ENCODE measurements at regions not wholly inside any gene's neighbourhood (a gene's known extent, or its start where the extent isn't known, plus 50 kb on each side); places are given as distances from the start of the nearest gene placed in this dataset.
A peak's percentile ranks its signal among the peaks of the same experiment; 100 is the strongest.

DNA sequence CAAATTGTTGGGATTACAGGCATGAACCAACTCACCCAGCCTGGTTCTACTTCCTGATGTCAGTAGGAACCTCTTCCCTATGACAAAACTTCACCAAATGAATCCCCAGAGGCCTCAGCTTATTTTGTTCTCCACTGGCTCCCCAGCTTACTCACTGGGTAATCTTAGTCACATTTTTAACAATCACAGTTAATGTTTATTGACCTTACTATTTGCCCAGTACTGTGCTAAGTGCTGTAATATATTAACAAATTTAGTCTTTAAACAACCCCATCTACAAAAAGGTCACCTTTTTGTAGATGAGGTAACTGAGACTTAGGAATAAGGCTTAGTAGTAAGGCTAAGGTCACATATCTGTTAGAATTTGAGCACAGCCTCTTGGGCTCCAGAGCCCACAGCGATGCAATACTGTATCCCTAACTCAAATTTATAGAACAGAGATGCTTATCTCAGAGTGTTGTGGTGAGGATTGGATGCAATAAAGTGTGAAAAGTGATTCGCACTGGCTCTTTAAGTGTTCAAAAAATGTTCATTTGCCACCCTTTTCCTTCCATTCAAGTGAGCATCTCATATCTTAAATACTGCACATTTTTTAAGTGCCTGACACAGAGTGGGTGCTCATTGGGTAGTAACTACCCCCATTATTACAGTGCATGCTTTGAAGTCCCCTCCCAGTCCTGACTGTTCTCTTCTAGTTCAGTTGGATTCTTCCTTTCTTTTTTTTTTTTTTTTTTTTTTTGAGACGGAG is 146.4 kb upstream of the ARHGAP5 start:
- no peak overlapping the region for H3K4me3 ChIP-seq (ENCODE audit: low read depth, low read length)
- DNase-seq (ENCODE audit: low read depth, low spot score), result no peak
- no peak overlapping the region for H3K27ac ChIP-seq (ENCODE audit: low read depth, low read length)
- ChIA-PET POLR2A (no interaction called here), CTCF (no interaction called here)
- H3K27me3 ChIP-seq (ENCODE audit: control insufficient read depth, insufficient read depth, low read length), result no peaks in the 10 kb centered on the region
- no peaks in the 10 kb centered on the region for H3K9me3 ChIP-seq (ENCODE audit: control insufficient read depth, insufficient read depth, low read length)
- TF ChIP-seq, protein P1, sequence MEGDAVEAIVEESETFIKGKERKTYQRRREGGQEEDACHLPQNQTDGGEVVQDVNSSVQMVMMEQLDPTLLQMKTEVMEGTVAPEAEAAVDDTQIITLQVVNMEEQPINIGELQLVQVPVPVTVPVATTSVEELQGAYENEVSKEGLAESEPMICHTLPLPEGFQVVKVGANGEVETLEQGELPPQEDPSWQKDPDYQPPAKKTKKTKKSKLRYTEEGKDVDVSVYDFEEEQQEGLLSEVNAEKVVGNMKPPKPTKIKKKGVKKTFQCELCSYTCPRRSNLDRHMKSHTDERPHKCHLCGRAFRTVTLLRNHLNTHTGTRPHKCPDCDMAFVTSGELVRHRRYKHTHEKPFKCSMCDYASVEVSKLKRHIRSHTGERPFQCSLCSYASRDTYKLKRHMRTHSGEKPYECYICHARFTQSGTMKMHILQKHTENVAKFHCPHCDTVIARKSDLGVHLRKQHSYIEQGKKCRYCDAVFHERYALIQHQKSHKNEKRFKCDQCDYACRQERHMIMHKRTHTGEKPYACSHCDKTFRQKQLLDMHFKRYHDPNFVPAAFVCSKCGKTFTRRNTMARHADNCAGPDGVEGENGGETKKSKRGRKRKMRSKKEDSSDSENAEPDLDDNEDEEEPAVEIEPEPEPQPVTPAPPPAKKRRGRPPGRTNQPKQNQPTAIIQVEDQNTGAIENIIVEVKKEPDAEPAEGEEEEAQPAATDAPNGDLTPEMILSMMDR (IDR thresholded peaks at IDR 0.05; ENCODE audit: low read depth, low read length), result no peak

DNA sequence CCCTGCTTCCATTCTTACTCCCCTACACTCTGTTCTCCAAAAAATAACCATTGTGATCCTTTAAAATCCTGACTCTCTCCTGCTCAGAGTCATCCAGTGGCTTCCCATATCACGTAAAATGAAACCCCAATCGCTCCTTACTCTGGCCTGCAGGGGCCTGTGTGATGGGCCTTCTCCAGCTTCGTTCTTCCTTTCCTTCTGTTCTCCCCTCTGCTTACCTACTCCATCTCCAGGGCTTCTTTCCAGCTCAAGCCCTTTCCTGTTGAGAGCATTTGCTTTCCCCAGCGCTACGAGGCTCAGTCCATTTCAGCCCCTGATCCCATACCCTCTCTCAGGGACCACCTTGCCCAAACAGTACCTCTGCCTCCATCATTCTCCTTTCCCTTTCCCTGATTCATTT is 144.4 kb upstream of the ARHGAP5 start:
- POLR2A ChIA-PET, result no interaction called here
- CTCF ChIA-PET, result no interaction called here
- TF ChIP-seq, protein P1 (IDR thresholded peaks at IDR 0.05; ENCODE audit: low read depth, low read length), result no peak

DNA sequence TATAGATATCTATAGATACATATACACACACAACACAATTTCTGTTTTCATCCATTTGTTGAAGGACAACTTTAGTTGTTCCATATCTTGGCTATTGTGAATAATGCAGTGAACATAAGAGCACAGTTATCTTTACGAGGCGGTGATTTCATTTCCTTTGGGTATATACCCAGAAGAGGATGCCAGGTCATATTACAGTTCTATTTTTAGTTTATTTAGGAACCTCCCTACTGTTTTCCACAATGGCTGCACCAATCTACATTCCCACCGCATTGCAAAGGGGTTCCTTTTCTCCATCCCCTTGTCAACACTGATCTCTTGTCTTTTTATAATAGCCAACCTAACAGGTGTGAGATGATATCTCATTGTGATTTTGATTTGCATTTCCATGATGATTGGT is 143.4 kb upstream of the ARHGAP5 start:
- DNase-seq (ENCODE audit: low read depth, low spot score), result no peak
- ChIA-PET CTCF (interaction anchor here (1.2 to 1.8 kb wide), 2 partner anchors 320 to 627 kb away, joined by 5 to 14 read pairs; no protein-coding TSS in a partner anchor), POLR2A (no interaction called here)
- Histone ChIP-seq H3K27me3 (ENCODE audit: control insufficient read depth, insufficient read depth, low read length) (no peaks in the 10 kb centered on the region), H3K9me3 (ENCODE audit: control insufficient read depth, insufficient read depth, low read length) (no peaks in the 10 kb centered on the region; the same call in 1 of the 2 replicates), H3K27ac (ENCODE audit: low read depth, low read length) (no peak overlapping the region), H3K4me3 (ENCODE audit: low read depth, low read length) (no peak overlapping the region)
- TF ChIP-seq, protein P1 (IDR thresholded peaks at IDR 0.05; ENCODE audit: low read depth, low read length), result no peak

More for the DNA sequence above, 144.4 kb upstream of the ARHGAP5 start:
- Histone ChIP-seq H3K9me3 (ENCODE audit: control insufficient read depth, insufficient read depth, low read length) (no peaks in the 10 kb centered on the region; the same call in 1 of the 2 replicates), H3K4me3 (ENCODE audit: low read depth, low read length) (no peak overlapping the region), H3K27me3 (ENCODE audit: control insufficient read depth, insufficient read depth, low read length) (no peaks in the 10 kb centered on the region), H3K27ac (ENCODE audit: low read depth, low read length) (no peak overlapping the region)
- no peak for DNase-seq (ENCODE audit: low read depth, low spot score)

DNA sequence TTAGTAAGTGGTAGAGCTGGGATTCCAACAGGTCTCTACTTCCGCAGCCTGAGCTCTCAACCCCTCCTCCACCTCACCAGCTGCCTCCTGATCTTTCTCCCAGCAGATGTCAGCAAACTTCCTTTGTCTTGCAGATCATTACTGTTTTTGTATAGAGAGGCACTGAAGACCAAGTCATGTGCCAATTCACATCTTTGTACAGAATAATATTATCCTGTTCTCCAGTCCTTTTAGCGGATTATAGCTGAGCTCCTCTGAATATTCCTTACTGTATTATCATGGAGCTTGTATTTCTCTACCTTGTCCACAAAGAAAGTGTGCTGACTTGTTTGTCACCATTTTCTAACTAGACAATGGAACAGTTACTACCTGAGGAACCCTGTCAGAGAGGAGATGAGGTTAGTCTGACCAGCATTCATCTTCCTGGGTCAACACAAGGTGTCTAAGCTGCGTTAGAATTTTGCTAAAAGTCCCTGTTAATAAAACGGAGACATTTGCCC is 142.3 kb upstream of the ARHGAP5 start:
- Histone ChIP-seq H3K27ac (ENCODE audit: low read depth, low read length) (no peak overlapping the region), H3K4me3 (ENCODE audit: low read depth, low read length) (no peak overlapping the region), H3K9me3 (ENCODE audit: control insufficient read depth, insufficient read depth, low read length) (no peaks in the 10 kb centered on the region; the same call in 1 of the 2 replicates), H3K27me3 (ENCODE audit: control insufficient read depth, insufficient read depth, low read length) (no peaks in the 10 kb centered on the region)
- no peak for DNase-seq (ENCODE audit: low read depth, low spot score)
- ChIA-PET POLR2A (no interaction called here), CTCF (interaction anchor here (0.5 to 1.8 kb wide), 12 partner anchors 10 to 625 kb away, joined by 3 to 14 read pairs (median 4); no protein-coding TSS in a partner anchor)
- TF ChIP-seq, protein P1 (IDR thresholded peaks at IDR 0.05; ENCODE audit: low read depth, low read length), result peak; percentile 43; the same call in 1 of the 2 replicates

DNA sequence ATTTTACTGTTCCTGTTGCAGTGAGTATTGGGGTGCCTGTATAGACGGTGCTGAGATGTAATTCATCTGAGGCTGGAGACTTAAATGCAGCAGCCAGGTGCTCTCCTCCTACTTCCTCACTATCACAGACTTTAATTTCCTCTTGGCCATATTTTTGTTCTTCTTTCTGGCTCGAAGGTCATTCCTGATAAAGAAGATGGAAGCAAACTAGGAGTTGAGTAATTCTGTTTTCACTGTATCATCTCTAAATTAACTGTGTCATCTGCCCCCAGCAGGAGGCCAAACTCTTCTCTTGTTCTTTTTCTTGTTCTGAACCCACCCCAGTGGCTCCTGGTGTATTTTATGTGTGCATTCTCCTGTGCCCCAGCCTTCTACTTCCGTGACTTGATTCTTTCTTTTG is 141.7 kb upstream of the ARHGAP5 start:
- CTCF ChIA-PET, result interaction anchor here (0.8 to 1.8 kb wide), 7 partner anchors 10 to 318 kb away, joined by 3 to 14 read pairs (median 5); no protein-coding TSS in a partner anchor
- H3K27me3 ChIP-seq (ENCODE audit: control insufficient read depth, insufficient read depth, low read length), result no peaks in the 10 kb centered on the region
- no peaks in the 10 kb centered on the region; the same call in 1 of the 2 replicates for H3K9me3 ChIP-seq (ENCODE audit: control insufficient read depth, insufficient read depth, low read length)
- no peak overlapping the region for H3K27ac ChIP-seq (ENCODE audit: low read depth, low read length)
- POLR2A ChIA-PET, result no interaction called here
- DNase-seq (ENCODE audit: low read depth, low spot score), result no peak
- TF ChIP-seq, protein P1 (IDR thresholded peaks at IDR 0.05; ENCODE audit: low read depth, low read length), result no peak
- H3K4me3 ChIP-seq (ENCODE audit: low read depth, low read length), result no peak overlapping the region

Measured in AG04450 (cell line).